LNCAP (cell line): ENCODE measurements at regions not wholly inside any gene's neighbourhood (a gene's known extent, or its start where the extent isn't known, plus 50 kb on each side); places are given as distances from the start of the nearest gene placed in this dataset.

ENCODE experiments used
- CTCF ChIP-seq: fragments of 450-650 bp; IDR thresholded peaks from 2 replicates; pipeline ENCODE4 v1.5.1; 2017; ENCODE audit warnings: mild to moderate bottlenecking

- TF ChIP-seq CTCF, result no peak
Measured at GRCh38 chrX:98067611-98068010, 1183.9 kb downstream of the RPA4 start.

GRCh38 chrX:98068024-98068580 is 1184.4 kb downstream of the RPA4 start:
- no peak for TF ChIP-seq CTCF

GRCh38 chrX:98071331-98071730 is 1187.6 kb downstream of the RPA4 start:
- TF ChIP-seq CTCF, result no peak

GRCh38 chrX:98077440-98077839 is 1193.7 kb downstream of the RPA4 start:
- TF ChIP-seq CTCF, result no peak

GRCh38 chrX:98111684-98112083 is 1228.0 kb downstream of the RPA4 start:
- TF ChIP-seq CTCF, result no peak

GRCh38 chrX:98114021-98114420 is 1230.3 kb downstream of the RPA4 start:
- no peak for TF ChIP-seq CTCF

- TF ChIP-seq CTCF, result no peak
Measured at GRCh38 chrX:98141466-98141865, 1257.8 kb downstream of the RPA4 start.

GRCh38 chrX:98191003-98191402 is 1307.3 kb downstream of the RPA4 start:
- TF ChIP-seq CTCF, result no peak
